ENCODE measurements at regions not wholly inside any gene's neighbourhood (a gene's known extent, or its start where the extent isn't known, plus 50 kb on each side); places are given as distances from the start of the nearest gene placed in this dataset.
"Not testable (repeated sequence)": the region's sequence is repeated elsewhere in the genome, so short reads cannot be mapped to it uniquely, and the experiment has no call there.

GRCh38 chr7:131637859-131638258 is 81.4 kb upstream of the PODXL start:
- DNase-seq (ENCODE audit: low read depth) = no peak

- no peak for DNase-seq (ENCODE audit: low read depth)
Measured at GRCh38 chr7:131636092-131636491, 79.7 kb upstream of the PODXL start.

GRCh38 chr7:131634197-131634596 is 77.8 kb upstream of the PODXL start:
- not testable (repeated sequence) for DNase-seq (ENCODE audit: low read depth)

GRCh38 chr7:131633342-131633843 is 77.0 kb upstream of the PODXL start:
- DNase-seq (ENCODE audit: low read depth) = peak; percentile 61

GRCh38 chr7:131630427-131630826 is 74.0 kb upstream of the PODXL start:
- DNase-seq (ENCODE audit: low read depth) = no peak

GRCh38 chr7:131629217-131629882 is 72.9 kb upstream of the PODXL start:
- DNase-seq (ENCODE audit: low read depth) = peak; percentile 68

GRCh38 chr7:131628634-131629033 is 72.2 kb upstream of the PODXL start:
- DNase-seq (ENCODE audit: low read depth) = no peak

- DNase-seq (ENCODE audit: low read depth) = no peak
Measured at GRCh38 chr7:131627735-131628190, 71.3 kb upstream of the PODXL start.

GRCh38 chr7:131626643-131627042 is 70.2 kb upstream of the PODXL start:
- DNase-seq (ENCODE audit: low read depth) = no peak

- DNase-seq (ENCODE audit: low read depth) = peak; percentile 59
Measured at GRCh38 chr7:131625817-131626372, 69.5 kb upstream of the PODXL start.

GRCh38 chr7:131625345-131625744 is 68.9 kb upstream of the PODXL start:
- DNase-seq (ENCODE audit: low read depth) = not testable (repeated sequence)

GRCh38 chr7:131624536-131624935 is 68.1 kb upstream of the PODXL start:
- no peak for DNase-seq (ENCODE audit: low read depth)

GRCh38 chr7:131623154-131623553 is 66.7 kb upstream of the PODXL start:
- DNase-seq (ENCODE audit: low read depth) = no peak

- no peak for DNase-seq (ENCODE audit: low read depth)
Measured at GRCh38 chr7:131621652-131622051, 65.2 kb upstream of the PODXL start.

GRCh38 chr7:131620673-131621609 is 64.5 kb upstream of the PODXL start:
- DNase-seq (ENCODE audit: low read depth) = no peak

GRCh38 chr7:131619336-131620305 is 63.2 kb upstream of the PODXL start:
- DNase-seq (ENCODE audit: low read depth) = no peak

GRCh38 chr7:131618391-131618790 is 62.0 kb upstream of the PODXL start:
- DNase-seq (ENCODE audit: low read depth) = no peak

- no peak for DNase-seq (ENCODE audit: low read depth)
Measured at GRCh38 chr7:131616487-131617200, 60.2 kb upstream of the PODXL start.

- DNase-seq (ENCODE audit: low read depth) = no peak
Measured at GRCh38 chr7:131613909-131614308, 57.5 kb upstream of the PODXL start.

GRCh38 chr7:131610007-131610406 is 53.6 kb upstream of the PODXL start:
- no peak for DNase-seq (ENCODE audit: low read depth)

- DNase-seq (ENCODE audit: low read depth) = no peak
Measured at GRCh38 chr7:131608116-131608500, 51.7 kb upstream of the PODXL start.
